H1 (cell line): ENCODE measurements at regions not wholly inside any gene's neighbourhood (a gene's known extent, or its start where the extent isn't known, plus 50 kb on each side); places are given as distances from the start of the nearest gene placed in this dataset.

Experiments
- CTCF ChIA-PET: fragments of 300-600 bp; sonication (Branson Sonifier 250); formaldehyde crosslinking; loops from one replicate; lab custom pipeline; 2021; ENCODE audit not compliant: partially characterized antibody; lab: Charles Lee
- POLR2A ChIA-PET: fragments of 300-600 bp; sonication (Branson Sonifier 250); formaldehyde crosslinking; loops from one replicate; lab custom pipeline; 2021; ENCODE audit warnings: inconsistent platforms; ENCODE audit not compliant: partially characterized antibody; lab: Charles Lee
- DNase-seq, 2 experiments: peaks; one replicate each; pipeline versions ENCODE4 v3.0.0 to v3.0.0-alpha.2; 2010 to 2022; ENCODE audit warnings: low spot score in 2 of 2, low read depth in 1 of 2, mixed read lengths in 1 of 2
- FAIRE-seq: peaks from 2 replicates; lab custom pipeline; 2011; peaks lifted over from hg19 to GRCh38; lab: Jason Lieb, UNC
- H2AFZ ChIP-seq: 2 replicates; pipeline ENCODE4 v1.8.1; 2012; ENCODE audit warnings: low read length, inconsistent platforms
- H2AK5ac ChIP-seq: 2 replicates; pipeline ENCODE4 v1.6.1; 2013; ENCODE audit warnings: low read depth, low read length
- H2BK120ac ChIP-seq: replicated peaks from 2 replicates; pipeline ENCODE3; 2013; ENCODE audit warnings: low read depth, low read length, inconsistent platforms
- H2BK12ac ChIP-seq: 2 replicates; pipeline ENCODE4 v1.6.1; 2013; ENCODE audit warnings: low read depth, low read length
- H2BK15ac ChIP-seq: 2 replicates; pipeline ENCODE4 v1.6.1; 2013; ENCODE audit warnings: low read length
- H2BK20ac ChIP-seq: 2 replicates; pipeline ENCODE4 v1.6.1; 2013; ENCODE audit warnings: low read length
- H2BK5ac ChIP-seq: 2 replicates; pipeline ENCODE4 v1.6.1; 2013; ENCODE audit warnings: low read depth, low read length
- H3K14ac ChIP-seq: 2 replicates; pipeline ENCODE4 v1.6.1; 2013; ENCODE audit warnings: inconsistent platforms; ENCODE audit not compliant: insufficient read length
- H3K18ac ChIP-seq: 2 replicates; pipeline ENCODE4 v1.6.1; 2013; ENCODE audit warnings: low read length; ENCODE audit errors: extremely low read depth
- H3K23ac ChIP-seq: 2 replicates; pipeline ENCODE4 v1.6.1; 2013; ENCODE audit warnings: inconsistent platforms; ENCODE audit not compliant: insufficient read length
- H3K23me2 ChIP-seq: 2 replicates; pipeline ENCODE4 v1.6.1; 2013; ENCODE audit warnings: low read depth, low read length
- H3K27ac ChIP-seq: 2 replicates; pipeline ENCODE4 v1.6.1; 2011; ENCODE audit warnings: low read depth, low read length, inconsistent platforms
- H3K27me3 ChIP-seq, 4 experiments: replicated peaks in 1 of 4; 1 replicate in 1 of 4; 2 replicates in 3 of 4; pipeline versions ENCODE4 v1.6.1 to v1.8.1; 2011 to 2013; ENCODE audit warnings: low read length in 3 of 4, mild to moderate bottlenecking in 3 of 4, inconsistent platforms in 2 of 4, mixed read lengths in 2 of 4, moderate library complexity in 1 of 4; ENCODE audit not compliant: control insufficient read depth in 3 of 4, insufficient read depth in 3 of 4; ENCODE audit errors: extremely low read depth in 1 of 4
- H3K36me3 ChIP-seq, 4 experiments: 2 replicates each; pipeline versions ENCODE4 v1.6.1 to v1.8.1; 2011 to 2013; ENCODE audit warnings: mild to moderate bottlenecking in 4 of 4, low read length in 3 of 4, moderate library complexity in 2 of 4, control low read depth in 1 of 4, inconsistent platforms in 1 of 4; ENCODE audit not compliant: insufficient read depth in 4 of 4, control insufficient read depth in 2 of 4
- H3K4ac ChIP-seq: replicated peaks from 2 replicates; pipeline ENCODE3; 2013; ENCODE audit warnings: low read length, low read depth, mixed read lengths, inconsistent platforms; ENCODE audit not compliant: insufficient read length
- H3K4me1 ChIP-seq, 4 experiments: replicated peaks in 1 of 4; 1 replicate in 1 of 4; 2 replicates in 3 of 4; pipeline versions ENCODE4 v1.6.1 to v1.8.1; 2011 to 2013; ENCODE audit warnings: low read length in 3 of 4, inconsistent platforms in 2 of 4, mixed read lengths in 1 of 4; ENCODE audit not compliant: insufficient read depth in 4 of 4, control insufficient read depth in 3 of 4
- H3K4me2 ChIP-seq, 2 experiments: 2 replicates each; pipeline versions ENCODE4 v1.6.1 to v1.8.1; 2011 to 2013; ENCODE audit warnings: low read depth in 2 of 2, low read length in 2 of 2, control low read depth in 1 of 2, inconsistent platforms in 1 of 2, mild to moderate bottlenecking in 1 of 2; ENCODE audit not compliant: insufficient read depth in 1 of 2
- H3K4me3 ChIP-seq, 4 experiments: fragments of 200-600, 300-600 bp in 1 of 4; sonication (generic), shearing (Covaris generic), sonication (Bioruptor Twin) in 1 of 4; 2 replicates each; pipeline versions ENCODE4 v1.5.1 to v1.8.1; 2011 to 2016; ENCODE audit warnings: low read length in 4 of 4, low read depth in 3 of 4, control low read depth in 2 of 4, inconsistent platforms in 2 of 4, mild to moderate bottlenecking in 2 of 4, mixed read lengths in 1 of 4, moderate library complexity in 1 of 4; ENCODE audit not compliant: insufficient read depth in 2 of 4; ENCODE audit errors: extremely low read depth in 1 of 4
- H3K56ac ChIP-seq: replicated peaks from 2 replicates; pipeline ENCODE3; 2013; ENCODE audit warnings: low read depth, mild to moderate bottlenecking, mixed read lengths, low read length, inconsistent platforms; ENCODE audit not compliant: insufficient read length
- H3K79me1 ChIP-seq: 2 replicates; pipeline ENCODE4 v1.6.1; 2013; ENCODE audit warnings: low read depth, low read length, control low read depth
- H3K79me2 ChIP-seq, 2 experiments: 2 replicates each; pipeline versions ENCODE4 v1.6.1 to v1.8.1; 2012 to 2013; ENCODE audit warnings: low read length in 2 of 2, mild to moderate bottlenecking in 2 of 2, inconsistent platforms in 1 of 2; ENCODE audit not compliant: insufficient read depth in 2 of 2, control insufficient read depth in 1 of 2
- H3K9ac ChIP-seq, 4 experiments: replicated peaks in 1 of 4; 1 replicate in 1 of 4; 2 replicates in 3 of 4; pipeline versions ENCODE4 v1.6.1 to v1.8.1; 2011 to 2013; ENCODE audit warnings: low read depth in 3 of 4, low read length in 3 of 4, control low read depth in 2 of 4, mild to moderate bottlenecking in 2 of 4, moderate library complexity in 2 of 4, inconsistent platforms in 1 of 4; ENCODE audit errors: extremely low read depth in 1 of 4
- H3K9me3 ChIP-seq, 2 experiments: 2 replicates each; pipeline versions ENCODE4 v1.6.1 to v1.8.1; 2012 to 2013; ENCODE audit warnings: mild to moderate bottlenecking in 2 of 2, moderate library complexity in 2 of 2, control low read depth in 1 of 2, inconsistent platforms in 1 of 2, low read depth in 1 of 2, low read length in 1 of 2, mixed read lengths in 1 of 2; ENCODE audit not compliant: insufficient read depth in 2 of 2
- H4K20me1 ChIP-seq, 2 experiments: replicated peaks in 1 of 2; 2 replicates each; pipeline versions ENCODE3 to v1.8.1; 2011 to 2013; ENCODE audit warnings: inconsistent platforms in 2 of 2, low read length in 2 of 2, mild to moderate bottlenecking in 1 of 2; ENCODE audit not compliant: insufficient read depth in 2 of 2, control insufficient read depth in 1 of 2
- H4K5ac ChIP-seq: 2 replicates; pipeline ENCODE4 v1.6.1; 2013; ENCODE audit warnings: low read length, low read depth, mixed read lengths, inconsistent platforms; ENCODE audit not compliant: insufficient read length
- H4K8ac ChIP-seq: 2 replicates; pipeline ENCODE4 v1.8.0; 2013; ENCODE audit warnings: mild to moderate bottlenecking, moderate library complexity, low read length, inconsistent platforms; ENCODE audit not compliant: insufficient read depth; ENCODE audit errors: extremely low read depth
- H4K91ac ChIP-seq: replicated peaks from 2 replicates; pipeline ENCODE3; 2013; ENCODE audit warnings: low read length, mixed read lengths, inconsistent platforms; ENCODE audit not compliant: insufficient read length
- BCL11A ChIP-seq, 2 experiments: IDR thresholded peaks; one replicate each; pipeline ENCODE4 v1.6.1; 2011; ENCODE audit warnings: low read depth in 2 of 2, low read length in 2 of 2, mild to moderate bottlenecking in 2 of 2
- BRCA1 ChIP-seq: IDR thresholded peaks from 2 replicates; pipeline ENCODE4 v1.6.1; 2012; ENCODE audit warnings: low read depth, low read length, improper control_type of control experiment
- GABPA ChIP-seq: IDR thresholded peaks from 2 replicates; pipeline ENCODE4 v1.6.1; 2011; ENCODE audit warnings: mild to moderate bottlenecking, low read length, moderate library complexity, borderline replicate concordance; ENCODE audit not compliant: insufficient read depth
- NRF1 ChIP-seq: IDR thresholded peaks from 2 replicates; pipeline ENCODE4 v1.6.1; 2011; ENCODE audit warnings: mild to moderate bottlenecking, low read depth, low read length, improper control_type of control experiment
- RAD21 ChIP-seq, 2 experiments: IDR thresholded peaks in 1 of 2; conservative IDR thresholded peaks in 1 of 2; 2 replicates each; pipeline ENCODE4 v1.6.1; 2011; ENCODE audit warnings: low read depth in 2 of 2, low read length in 2 of 2, improper control_type of control experiment in 1 of 2, inconsistent platforms in 1 of 2, mild to moderate bottlenecking in 1 of 2, moderate library complexity in 1 of 2
- RFX5 ChIP-seq: IDR thresholded peaks from 2 replicates; pipeline ENCODE4 v1.6.1; 2011; ENCODE audit warnings: low read depth, low read length, improper control_type of control experiment, borderline replicate concordance
- RNF2 ChIP-seq: fragments of 200-900, 300-1000 bp; sonication (generic); IDR thresholded peaks from 2 replicates; pipeline ENCODE4 v1.7.1; 2016; ENCODE audit warnings: borderline replicate concordance, low read depth, mild to moderate bottlenecking, antibody characterized with exemption, low read length; ENCODE audit not compliant: poor library complexity, severe bottlenecking; ENCODE audit errors: missing control alignments
- SAP30 ChIP-seq: fragments of 300-600 bp; sonication (generic); IDR thresholded peaks from 2 replicates; pipeline ENCODE4 v1.7.1; 2012; ENCODE audit warnings: low read length, moderate library complexity, mild to moderate bottlenecking, inconsistent platforms; ENCODE audit not compliant: insufficient read depth, insufficient replicate concordance
- SIRT6 ChIP-seq: IDR thresholded peaks from one replicate; pipeline ENCODE4 v1.7.1; 2012; ENCODE audit warnings: low read length, inconsistent platforms
- SUZ12 ChIP-seq: fragments of 200-600 bp; sonication (generic); IDR thresholded peaks from 2 replicates; pipeline ENCODE4 v1.6.1; 2012; ENCODE audit warnings: mild to moderate bottlenecking, inconsistent platforms, low read length, moderate library complexity, mixed read lengths
- TBP ChIP-seq: IDR thresholded peaks from 2 replicates; pipeline ENCODE4 v1.6.1; 2011; ENCODE audit warnings: low read depth, low read length, improper control_type of control experiment
- TEAD4 ChIP-seq: IDR thresholded peaks from 2 replicates; pipeline ENCODE4 v1.6.1; 2012; ENCODE audit warnings: low read depth, low read length, inconsistent platforms, mixed read lengths
- WGBS, 2 experiments: shearing (Covaris generic) in 1 of 2; methylation state at CpG; one replicate each; pipeline versions ENCODE4 v1.1.6 to v1.1.7; 2013 to 2015; ENCODE audit warnings: low lambda C conversion rate in 2 of 2, mixed read lengths in 2 of 2, inconsistent platforms in 1 of 2, low coverage in 1 of 2, missing lambda C conversion rate in 1 of 2; ENCODE audit not compliant: insufficient replicate concordance in 2 of 2, insufficient coverage in 1 of 2, insufficient read length in 1 of 2; ENCODE audit errors: extremely low coverage in 1 of 2, missing lambda C conversion rate in 1 of 2; 5-methylcytosine and 5-hydroxymethylcytosine counted together

GRCh38 chr3:110021659-110022058 is 684.3 kb upstream of the DPPA4 start:
- TF ChIP-seq SUZ12 (no peak), BRCA1 (no peak), TBP (no peak), RFX5 (no peak), TEAD4 (no peak), RAD21 (IDR thresholded peaks at IDR 0.05 in 1 of 2, conservative IDR thresholded peaks at IDR 0.05 in 1 of 2; ENCODE audit: low read depth in 2 of 2, low read length in 2 of 2) (no peak), BCL11A (IDR thresholded peaks at IDR 0.05; ENCODE audit: low read depth in 2 of 2, low read length in 2 of 2) (no peak), RNF2 (no peak), SIRT6 (no peak), GABPA (no peak), SAP30 (no peak), NRF1 (no peak)
- POLR2A ChIA-PET: no interaction called here

More at GRCh38 chr3:110021659-110022058, 684.3 kb upstream of the DPPA4 start:
- CTCF ChIA-PET: no interaction called here
- Histone ChIP-seq H3K14ac (no peak overlapping the region), H2BK5ac (no peak overlapping the region), H3K56ac (no peak overlapping the region), H3K36me3 (no peaks in the 10 kb centered on the region), H2AK5ac (no peak overlapping the region), H3K4ac (no peak overlapping the region), H3K23me2 (no peaks in the 10 kb centered on the region), H3K9ac (no peak overlapping the region), H2BK12ac (no peak overlapping the region), H3K27me3 (no peaks in the 10 kb centered on the region), H4K91ac (no peak overlapping the region), H3K18ac (no peak overlapping the region), H2AFZ (no peak overlapping the region), H4K8ac (no peak overlapping the region), H2BK120ac (no peak overlapping the region), H4K20me1 (no peaks in the 10 kb centered on the region), H3K4me3 (no peak overlapping the region), H3K4me1 (peaks cover 0 to 8% (median 2%) of the 10 kb centered on the region in 4 experiments; a peak in 3 of 7 replicates), H3K4me2 (no peak overlapping the region), H2BK20ac (no peak overlapping the region), H3K23ac (no peak overlapping the region), H3K79me2 (no peaks in the 10 kb centered on the region), H3K79me1 (no peaks in the 10 kb centered on the region), H2BK15ac (no peak overlapping the region), H3K9me3 (0 out of 4 replicates have a peak, but pooled peaks cover 0 to 2% of the 10 kb centered on the region in 2 experiments), H3K27ac (no peak overlapping the region), H4K5ac (no peak overlapping the region)
- 92% methylated on average over 1 of the region's 1 CpG; no CpG with 5 or more reads in 1 of the 2 experiments for WGBS, 2 experiments
- FAIRE-seq: no peak
- DNase-seq: no peak
